ENCODE measurements at regions not wholly inside any gene's neighbourhood (a gene's known extent, or its start where the extent isn't known, plus 50 kb on each side); places are given as distances from the start of the nearest gene placed in this dataset.

- TF ChIP-seq ZNF514 (tag by site-specific recombination; IDR thresholded peaks at IDR 0.05), result no peak
- no peak for TF ChIP-seq PBX3 (CRISPR knock-in tag; IDR thresholded peaks at IDR 0.05)
- TF ChIP-seq, protein P1, sequence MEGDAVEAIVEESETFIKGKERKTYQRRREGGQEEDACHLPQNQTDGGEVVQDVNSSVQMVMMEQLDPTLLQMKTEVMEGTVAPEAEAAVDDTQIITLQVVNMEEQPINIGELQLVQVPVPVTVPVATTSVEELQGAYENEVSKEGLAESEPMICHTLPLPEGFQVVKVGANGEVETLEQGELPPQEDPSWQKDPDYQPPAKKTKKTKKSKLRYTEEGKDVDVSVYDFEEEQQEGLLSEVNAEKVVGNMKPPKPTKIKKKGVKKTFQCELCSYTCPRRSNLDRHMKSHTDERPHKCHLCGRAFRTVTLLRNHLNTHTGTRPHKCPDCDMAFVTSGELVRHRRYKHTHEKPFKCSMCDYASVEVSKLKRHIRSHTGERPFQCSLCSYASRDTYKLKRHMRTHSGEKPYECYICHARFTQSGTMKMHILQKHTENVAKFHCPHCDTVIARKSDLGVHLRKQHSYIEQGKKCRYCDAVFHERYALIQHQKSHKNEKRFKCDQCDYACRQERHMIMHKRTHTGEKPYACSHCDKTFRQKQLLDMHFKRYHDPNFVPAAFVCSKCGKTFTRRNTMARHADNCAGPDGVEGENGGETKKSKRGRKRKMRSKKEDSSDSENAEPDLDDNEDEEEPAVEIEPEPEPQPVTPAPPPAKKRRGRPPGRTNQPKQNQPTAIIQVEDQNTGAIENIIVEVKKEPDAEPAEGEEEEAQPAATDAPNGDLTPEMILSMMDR (tag by site-specific recombination; IDR thresholded peaks at IDR 0.05), result no peak
Measured at GRCh38 chr7:52297128-52297527, 738.3 kb upstream of the POM121L12 start.

Measured in HEK293 (cell line).